Stimulated activated CD8-positive, alpha-beta memory T cell treated with anti-CD3 and anti-CD28 coated beads, Interleukin-15, amount 100 ng/mL, for 24 hours (primary cell): ENCODE measurements at regions not wholly inside any gene's neighbourhood (a gene's known extent, or its start where the extent isn't known, plus 50 kb on each side); places are given as distances from the start of the nearest gene placed in this dataset.

ENCODE experiments used
- DNase-seq: peaks from one replicate; pipeline ENCODE4 v3.0.0-alpha.2; 2020; ENCODE audit warnings: low read depth

DNA sequence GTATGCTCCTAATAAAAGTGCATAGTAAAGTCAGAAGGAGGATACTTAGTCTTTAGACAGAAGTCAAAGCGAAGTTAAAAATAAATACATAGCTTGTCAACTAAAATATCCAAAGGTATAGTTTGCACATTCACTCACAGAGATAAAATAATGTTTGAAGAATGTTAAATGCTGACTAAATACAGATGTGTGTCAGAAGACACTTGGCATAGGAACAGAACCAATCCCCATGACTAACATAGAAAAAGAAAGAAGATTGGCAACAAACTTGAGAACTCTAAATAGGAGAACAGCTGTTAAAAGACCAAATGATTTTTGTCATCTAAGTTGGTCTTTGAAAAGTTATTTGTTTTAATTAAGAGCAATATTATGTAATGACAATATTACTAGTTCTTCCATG lies 1172.1 kb upstream of the RAG2 start:
- DNase-seq, result no peak

DNA sequence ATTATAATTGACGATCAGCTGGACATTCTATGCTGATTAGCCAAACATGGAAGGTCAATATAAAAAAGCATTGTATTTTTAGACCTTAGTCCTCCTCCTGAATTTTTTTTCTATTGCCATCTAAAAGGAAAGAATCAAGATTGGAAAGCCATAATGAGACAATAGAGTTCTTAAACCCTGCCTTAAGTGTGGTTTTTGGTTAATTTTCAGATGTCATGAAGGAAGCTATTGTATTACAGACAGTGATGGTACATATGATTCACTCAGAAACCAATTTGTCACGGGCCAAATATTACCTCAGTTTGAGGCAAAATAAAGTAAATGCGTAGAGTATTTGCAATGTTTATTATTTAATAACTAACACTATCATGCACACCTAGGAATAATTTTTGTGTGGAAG lies 1164.0 kb upstream of the RAG2 start:
- no peak for DNase-seq

DNA sequence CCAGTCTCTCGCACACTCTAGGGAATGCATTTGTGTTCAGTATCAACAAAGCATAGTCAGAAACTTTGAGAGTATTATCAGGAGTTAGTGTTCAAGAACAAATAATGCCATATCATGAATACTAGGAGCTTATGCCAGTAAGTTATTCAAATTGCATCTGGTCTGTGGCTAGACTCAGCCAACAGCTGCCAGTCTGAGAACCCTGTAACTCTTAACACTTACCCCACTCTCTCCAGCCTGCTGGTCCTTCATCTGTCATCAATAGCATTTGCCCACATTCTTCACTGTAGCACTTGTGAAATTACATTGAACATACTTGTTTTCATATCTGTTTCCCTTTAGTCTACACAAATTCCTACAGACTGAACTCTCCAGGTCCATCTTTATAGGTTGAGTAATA lies 1157.5 kb upstream of the RAG2 start:
- DNase-seq, result no peak

DNA sequence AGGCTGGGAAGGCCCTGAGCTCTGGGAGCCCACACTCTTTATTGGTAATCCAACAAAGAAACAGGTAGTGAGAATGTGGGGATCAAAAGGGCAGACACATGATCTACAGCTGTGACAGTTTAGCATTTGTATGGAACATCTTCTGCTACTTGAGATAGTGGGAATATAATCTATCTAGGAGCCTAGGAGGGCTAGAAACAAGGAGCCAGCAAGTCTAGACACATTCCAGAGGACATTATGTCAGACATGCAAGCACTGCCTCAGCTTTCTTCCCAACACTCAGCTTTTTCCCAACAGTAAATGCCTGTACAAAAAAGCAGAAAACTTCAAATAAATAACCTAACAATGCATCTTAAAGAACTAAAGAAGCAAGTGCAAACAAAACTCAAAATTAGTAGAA lies 1150.6 kb upstream of the RAG2 start:
- DNase-seq, result no peak

DNA sequence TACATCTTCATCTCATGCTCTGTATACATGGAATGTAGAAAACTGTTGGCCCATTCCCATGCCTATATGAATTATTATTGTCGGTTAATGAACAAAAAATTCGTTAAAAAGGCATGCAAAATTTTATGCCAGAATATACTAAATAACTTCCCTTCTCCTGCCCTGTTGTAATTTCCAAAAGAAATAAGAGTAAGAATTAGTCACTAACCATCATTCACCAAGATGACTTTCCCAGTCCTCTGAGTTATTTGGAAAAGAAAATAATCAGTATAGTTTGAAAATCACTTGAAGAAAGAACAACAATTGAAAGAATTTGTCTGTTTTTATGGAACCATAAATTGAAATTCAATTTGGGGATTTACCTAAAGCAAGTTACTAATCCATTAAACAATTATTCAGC lies 1149.1 kb upstream of the RAG2 start:
- no peak for DNase-seq

DNA sequence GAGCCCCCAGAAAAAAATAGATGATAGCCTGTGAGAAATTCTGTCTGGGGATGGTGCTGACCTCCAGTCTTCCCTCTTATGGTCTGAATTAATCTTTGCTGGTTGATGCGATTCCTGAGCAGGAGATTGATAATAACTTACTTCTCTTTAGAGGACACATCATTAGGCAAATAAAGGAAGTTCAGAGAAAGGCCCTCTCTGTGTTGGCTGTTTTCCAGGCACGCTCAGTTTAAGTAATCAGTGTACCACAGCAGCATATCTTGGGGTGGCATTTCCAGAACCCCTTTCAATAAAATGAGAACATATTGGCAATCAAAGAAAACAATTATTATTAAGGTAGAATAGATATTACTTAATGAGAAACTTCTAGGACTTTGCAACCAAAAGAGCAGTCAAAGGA lies 1129.3 kb upstream of the RAG2 start:
- no peak for DNase-seq

DNA sequence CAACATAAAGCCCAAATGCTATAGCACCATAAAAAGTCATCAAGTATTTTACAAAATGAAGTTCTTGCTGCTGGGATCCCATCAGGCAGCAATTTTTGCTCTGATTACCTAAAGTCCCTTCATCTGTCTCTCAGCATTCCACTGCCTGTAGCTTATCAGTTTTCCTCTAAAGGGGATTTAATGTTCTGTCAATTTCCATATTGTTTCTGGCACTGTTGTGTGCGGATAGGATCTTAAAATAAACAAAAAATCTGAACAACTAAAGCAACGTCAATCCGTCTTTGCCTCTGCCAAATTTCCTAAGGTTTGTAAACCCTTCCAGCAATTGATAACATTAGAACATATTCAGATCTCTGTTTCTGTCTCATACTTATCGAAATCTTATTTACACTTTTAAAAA lies 1126.3 kb upstream of the RAG2 start:
- DNase-seq, result no peak

DNA sequence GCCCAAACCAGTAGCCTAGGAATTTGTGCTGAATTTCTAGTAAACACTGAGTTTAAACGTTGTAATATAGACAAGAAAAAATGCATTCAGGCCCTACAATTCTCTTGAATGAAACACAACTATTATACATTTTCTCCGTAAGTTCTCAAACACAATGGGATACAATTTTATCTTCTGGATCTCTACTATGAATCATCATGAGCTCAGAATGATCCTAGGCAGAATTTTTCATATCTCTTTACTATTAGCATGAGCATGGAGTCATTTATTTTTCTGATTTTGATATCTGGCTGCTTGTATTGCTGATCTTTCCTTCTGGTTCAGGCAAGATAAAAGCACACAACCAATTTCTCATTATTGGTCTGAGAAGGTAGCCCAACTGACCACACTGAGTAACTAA lies 1123.4 kb upstream of the RAG2 start:
- DNase-seq, result no peak

DNA sequence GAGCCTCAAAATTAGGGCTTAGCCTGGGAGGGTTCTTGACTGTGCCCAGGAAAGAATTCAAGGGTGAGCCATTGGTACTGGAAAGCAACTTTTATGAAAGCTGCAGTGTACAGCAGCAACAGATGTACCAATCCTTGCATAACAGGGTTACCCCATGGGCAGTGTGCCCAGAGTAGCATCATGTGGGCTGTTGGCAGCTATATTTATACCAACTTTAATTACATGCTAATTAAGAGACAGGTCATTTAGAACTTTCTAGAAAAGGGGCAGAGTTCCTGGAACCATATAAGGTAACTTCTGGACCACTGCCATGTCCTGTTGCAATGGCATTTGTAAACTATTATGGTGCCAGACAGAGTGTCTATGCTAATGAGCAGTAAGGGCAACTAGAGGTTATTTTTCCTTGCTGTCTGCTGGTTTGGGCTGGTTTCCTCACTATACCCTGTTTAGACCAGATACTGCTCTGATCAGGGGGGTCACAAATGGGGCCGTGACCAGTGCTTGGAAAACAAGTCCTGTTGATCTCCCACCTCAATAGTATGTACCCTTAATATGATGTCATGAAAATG lies 1120.5 kb upstream of the RAG2 start:
- no peak for DNase-seq

DNA sequence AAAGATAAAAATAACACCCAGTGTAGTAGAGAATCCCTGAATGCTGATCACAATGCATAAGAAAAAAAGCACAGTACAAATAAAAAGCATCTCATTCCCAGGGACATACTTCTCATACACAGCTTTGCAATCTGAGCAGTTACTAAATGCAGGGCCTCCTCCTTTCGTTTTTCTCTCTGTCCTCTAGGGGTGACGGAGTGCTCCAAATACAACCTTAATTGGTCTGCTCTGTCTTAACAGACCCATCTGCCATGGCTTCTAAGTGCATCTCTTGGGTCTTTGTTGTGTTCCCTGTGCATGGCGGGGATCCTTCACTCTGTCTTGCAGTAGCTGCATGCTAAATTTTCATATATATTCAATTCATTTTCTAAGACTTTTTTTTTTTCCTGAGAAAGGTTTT lies 1114.2 kb upstream of the RAG2 start:
- DNase-seq, result no peak

DNA sequence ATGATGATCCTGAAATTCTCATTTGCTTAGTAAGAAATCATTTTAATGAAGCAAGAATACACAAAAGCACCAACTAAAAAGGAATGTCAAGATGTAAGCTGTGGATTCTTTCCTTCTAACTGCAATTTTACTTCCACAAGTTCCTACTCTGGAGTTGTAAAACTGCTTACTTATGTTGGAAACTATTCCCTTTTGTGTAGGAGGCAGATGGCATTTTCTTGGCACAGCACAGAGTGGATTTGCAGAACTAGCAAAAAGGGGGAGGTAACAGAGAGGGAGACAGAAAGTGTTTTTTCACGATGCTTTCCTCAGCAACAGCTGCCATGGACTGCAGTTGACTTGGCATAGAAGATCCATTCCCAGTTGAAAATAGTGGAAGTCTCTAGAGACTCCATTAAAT lies 1112.0 kb upstream of the RAG2 start:
- DNase-seq, result no peak

DNA sequence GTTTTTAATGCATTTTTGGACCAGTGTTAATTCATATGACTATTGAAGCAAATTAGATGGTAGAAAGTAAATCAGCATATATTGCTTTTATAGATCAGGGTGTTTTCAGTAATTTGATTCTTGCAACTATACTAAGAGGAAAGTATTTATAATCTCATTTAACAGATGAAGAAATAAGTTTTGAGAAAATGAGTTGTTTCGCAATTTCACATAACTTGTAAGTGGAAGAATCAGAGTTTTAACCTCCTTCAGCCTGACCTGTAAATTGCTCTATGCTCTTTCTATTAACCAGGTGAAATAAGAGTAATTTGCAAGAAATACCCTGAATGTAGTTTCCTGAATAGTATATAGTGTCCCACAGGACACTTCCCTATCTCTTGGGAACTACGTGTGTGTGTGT lies 1106.8 kb upstream of the RAG2 start:
- DNase-seq, result no peak

DNA sequence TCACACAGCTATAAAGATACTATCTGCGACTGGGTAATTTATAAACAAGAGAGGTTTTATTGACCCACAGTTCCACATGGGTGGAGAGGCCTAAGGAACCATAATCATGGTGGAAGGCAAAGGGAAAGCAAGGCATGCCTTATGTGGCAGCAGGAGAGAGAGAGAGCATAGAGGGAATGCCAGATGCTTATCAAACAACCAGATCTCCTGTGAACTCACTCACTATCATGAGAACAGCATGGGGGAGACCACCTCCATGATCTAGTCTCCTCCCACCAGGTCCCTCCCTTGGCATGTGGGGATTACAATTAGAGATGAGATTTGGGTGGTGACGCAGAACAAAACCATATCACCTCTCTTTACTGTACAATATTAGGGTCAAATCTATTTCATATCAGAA lies 1101.6 kb upstream of the RAG2 start:
- DNase-seq, result no peak

DNA sequence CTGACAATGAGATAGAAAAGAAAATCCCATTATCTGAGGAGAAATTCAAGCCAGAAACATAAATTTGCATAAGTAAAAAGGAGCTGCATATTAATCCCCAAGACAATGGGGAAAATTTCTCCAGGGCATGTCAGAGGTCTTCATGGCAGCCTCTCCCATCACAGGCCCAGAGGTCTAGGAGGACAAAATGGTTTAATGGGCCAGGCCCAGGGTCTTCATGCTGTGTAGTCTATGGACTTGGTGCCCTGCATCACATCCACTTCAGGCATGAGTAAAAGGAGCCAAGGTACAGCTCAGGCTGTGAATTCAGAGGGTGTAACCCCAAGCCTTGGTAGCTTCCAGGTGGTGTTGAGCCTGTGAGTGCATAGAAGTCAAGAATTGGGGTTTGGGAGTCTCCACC lies 1097.2 kb upstream of the RAG2 start:
- no peak for DNase-seq

DNA sequence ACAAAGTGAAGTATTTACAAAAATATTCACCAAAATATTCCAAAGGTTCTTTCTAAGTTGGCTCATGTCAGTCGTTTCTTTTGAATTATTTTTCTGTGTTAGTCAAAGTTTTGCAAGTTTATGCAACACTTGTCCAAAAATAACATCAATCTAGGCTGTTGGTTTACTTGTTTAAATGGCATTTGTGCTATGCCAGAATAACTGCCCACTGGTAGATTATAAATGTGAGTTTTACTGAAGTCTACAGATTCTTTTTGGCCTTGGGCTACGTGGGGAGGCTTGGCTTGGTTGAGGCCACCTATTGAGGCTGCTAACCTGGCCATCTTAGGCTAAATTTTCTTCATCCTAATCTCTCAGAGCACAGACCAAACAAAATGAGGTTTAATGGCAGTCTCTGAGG lies 1091.9 kb upstream of the RAG2 start:
- no peak for DNase-seq

DNA sequence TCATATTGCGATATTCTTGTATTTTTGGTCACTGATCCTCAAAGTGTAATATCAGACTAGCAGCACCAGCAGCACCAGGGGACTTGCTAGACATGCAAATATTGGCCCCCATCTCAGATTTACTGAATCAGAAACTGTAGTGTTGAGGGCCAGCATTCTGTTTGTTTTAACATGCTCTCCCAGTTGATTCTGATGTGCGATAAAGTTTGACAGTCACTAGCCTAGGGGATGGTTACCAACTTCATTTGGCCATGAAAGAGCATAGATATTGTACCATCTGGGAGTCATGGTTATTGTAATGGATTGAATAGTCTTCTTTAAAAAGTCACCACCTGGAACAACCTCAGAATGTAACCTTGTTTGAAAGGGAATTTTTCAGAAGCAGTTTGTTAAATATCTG lies 1090.4 kb upstream of the RAG2 start:
- DNase-seq, result no peak

DNA sequence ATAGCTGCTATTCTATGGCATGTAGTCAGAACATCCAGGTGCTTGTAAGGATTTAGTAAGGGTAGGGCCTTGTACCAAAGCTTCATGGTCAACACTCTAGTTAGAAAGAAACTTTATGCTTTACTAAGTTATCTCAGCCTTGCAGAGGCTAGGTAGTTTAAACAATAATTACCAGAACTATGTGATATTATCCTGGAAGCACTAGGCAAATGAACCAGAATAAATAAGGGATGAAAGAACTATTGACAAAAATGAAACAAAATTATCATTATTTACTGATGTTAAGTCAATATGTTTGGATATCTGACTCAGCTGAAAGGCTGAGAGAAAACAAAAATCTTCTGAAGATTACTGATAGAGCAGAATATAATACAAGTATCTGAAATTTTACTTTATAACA lies 1089.1 kb upstream of the RAG2 start:
- DNase-seq, result no peak

DNA sequence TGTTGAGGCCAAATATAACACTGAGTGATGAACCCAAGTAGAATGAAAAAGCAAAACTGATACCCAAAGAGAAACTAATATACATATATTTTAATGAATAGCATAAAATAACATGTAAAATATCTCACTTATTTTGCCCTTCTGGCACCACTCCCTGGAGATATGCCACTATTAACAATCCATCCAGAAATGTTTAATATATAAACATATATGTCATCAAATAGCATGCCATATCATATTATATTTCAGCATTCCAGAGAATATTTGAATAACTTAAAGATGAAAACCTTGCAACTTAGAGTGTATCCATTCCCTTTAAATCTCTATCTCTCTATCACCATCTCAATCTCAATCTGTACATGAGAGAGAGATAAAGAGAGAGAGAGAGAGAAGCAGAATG lies 1073.3 kb upstream of the RAG2 start:
- no peak for DNase-seq

DNA sequence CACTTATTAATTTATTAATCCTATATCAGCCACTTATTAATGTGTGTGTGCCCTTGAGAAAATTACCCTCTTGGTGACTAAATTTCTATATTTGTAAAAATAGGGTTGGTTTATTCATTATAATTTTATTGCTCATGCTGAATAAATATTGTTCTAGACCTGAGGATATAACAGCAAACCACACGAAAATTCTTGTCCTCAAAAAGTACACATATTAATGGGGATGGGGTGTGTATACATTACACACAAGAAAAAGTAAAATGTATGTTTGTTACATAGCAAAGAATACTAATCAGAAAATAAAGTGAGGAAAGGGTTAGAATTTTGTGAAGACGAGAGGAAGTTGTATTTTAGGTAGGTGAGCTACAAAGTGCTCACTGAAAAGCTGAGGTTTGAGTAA lies 1068.9 kb upstream of the RAG2 start:
- DNase-seq, result no peak

DNA sequence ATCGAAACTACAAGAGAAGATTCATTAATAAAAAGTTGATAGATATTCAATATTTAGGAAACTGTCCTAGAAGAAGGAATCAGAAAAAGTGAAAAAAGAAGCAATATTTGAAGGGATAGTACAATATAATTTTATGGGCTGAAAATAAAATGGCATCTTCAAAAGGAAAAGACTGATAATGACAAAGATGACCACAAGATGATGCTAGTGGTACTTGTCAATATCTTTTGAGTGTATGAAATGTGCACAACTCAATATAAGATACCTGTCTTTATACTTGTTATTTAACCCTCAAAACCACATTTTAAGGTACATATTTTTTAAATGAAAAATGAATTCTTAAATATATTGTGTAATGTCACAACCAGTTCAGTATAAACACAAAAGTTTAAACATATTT lies 1059.6 kb upstream of the RAG2 start:
- no peak for DNase-seq

DNA sequence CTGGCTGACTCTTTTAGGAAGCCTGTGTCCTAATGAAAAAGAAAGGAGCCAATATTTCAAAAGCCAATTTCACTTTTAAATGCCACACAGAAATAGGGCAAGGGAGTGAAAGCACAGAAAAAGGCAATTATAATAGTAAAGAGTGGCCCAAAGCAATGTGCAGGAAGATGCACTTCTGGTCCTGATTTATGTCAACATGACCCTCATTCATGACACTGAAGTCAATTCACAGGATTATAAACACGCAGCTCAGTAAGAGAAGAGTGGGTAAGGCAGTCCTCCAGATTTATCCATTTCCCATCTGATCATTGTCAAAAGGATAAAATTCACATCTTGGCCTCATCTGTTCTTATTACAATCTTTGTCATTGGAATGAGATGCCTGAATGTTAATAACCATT lies 1049.7 kb upstream of the RAG2 start:
- DNase-seq, result no peak

DNA sequence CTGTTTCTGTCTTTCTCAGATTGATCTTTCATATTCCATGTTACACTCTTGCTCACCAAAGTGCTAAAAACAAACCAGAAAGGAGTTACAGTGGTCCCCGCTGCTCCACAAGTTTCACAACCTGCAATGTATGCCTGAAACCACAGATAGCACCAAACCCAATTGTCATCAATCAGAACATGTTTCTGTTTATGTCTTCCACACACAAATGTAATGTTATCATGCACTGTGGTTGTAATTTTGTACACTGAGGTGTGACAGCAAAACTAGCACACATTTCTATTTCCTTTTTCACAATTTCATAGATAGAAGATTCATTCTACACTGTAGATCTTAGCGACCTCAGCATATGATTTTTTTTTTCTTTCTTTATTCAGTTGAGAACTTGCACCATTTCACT lies 1045.9 kb upstream of the RAG2 start:
- no peak for DNase-seq

DNA sequence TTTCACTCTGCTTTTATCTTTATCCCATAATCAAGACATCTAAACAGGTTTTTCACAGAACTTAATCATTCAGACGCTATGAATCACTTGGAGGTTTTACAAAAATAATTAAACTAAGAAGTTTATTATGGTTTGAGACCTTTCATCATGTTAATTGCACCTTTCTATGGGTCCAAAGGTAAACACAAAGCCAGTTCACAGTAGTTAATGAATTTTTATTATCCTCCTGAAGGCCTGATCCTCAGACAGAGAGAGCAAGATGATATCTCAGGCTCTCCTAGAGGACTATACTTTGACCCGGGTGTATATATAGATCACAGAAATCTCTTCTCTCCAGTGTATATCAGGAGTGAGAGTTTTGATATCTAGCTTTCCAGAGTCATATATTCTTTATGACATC lies 1044.3 kb upstream of the RAG2 start:
- no peak for DNase-seq

DNA sequence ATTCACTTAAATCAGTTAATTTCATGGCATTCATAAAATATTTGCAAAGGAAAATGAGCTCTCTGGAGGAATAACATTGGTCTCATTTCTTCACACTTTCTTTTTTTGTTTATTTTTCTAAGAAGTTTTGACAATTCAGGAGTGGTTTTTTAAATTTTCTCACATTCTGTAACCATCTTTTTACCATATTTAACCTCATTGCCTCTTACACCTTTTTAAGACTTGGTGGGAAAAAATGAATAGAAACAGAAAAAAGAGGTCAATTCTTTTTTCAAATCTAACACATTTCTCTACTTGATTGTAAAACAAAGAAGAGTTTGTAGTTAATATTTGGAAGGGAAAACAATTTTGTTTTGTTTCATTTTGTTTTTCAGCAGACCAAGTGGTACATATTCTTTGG lies 1034.7 kb upstream of the RAG2 start:
- no peak for DNase-seq

DNA sequence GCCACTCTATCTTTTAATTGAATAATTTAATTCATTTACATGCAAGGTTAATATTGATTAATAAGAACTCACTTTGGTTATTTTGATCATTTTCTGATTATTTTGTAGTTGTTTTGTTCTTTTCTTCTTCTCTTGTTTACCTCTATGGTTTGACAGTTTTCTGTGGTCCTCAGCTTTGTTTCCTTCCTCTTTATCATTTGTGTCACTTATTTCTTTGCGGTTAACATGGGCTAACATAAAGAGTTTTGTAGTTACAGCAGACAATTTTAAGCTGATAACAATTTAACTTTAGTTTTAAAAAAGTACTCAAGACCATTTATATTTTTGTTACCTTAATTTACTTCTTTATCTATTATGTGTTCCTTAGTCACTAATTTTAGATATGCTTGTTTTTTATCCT lies 1032.8 kb upstream of the RAG2 start:
- DNase-seq, result no peak
